Loucy (cell line): ENCODE measurements at regions not wholly inside any gene's neighbourhood (a gene's known extent, or its start where the extent isn't known, plus 50 kb on each side); places are given as distances from the start of the nearest gene placed in this dataset.

Source experiments
- H2AFZ ChIP-seq: fragments of 200-600 bp; sonication (generic); 2 replicates; pipeline ENCODE4 v1.6.0; 2016; ENCODE audit warnings: antibody characterized with exemption, mild to moderate bottlenecking, low read length, moderate library complexity
- H3F3A ChIP-seq: fragments of 200-600 bp; 2 replicates; pipeline ENCODE4 v1.6.0; 2016; ENCODE audit warnings: antibody characterized with exemption, low read depth, mild to moderate bottlenecking
- H3K27me3 ChIP-seq: fragments of 200-600 bp; sonication (generic); 2 replicates; pipeline ENCODE4 v1.6.1; 2014; ENCODE audit warnings: low read length, mild to moderate bottlenecking; ENCODE audit not compliant: insufficient read depth, poor library complexity, severe bottlenecking
- H3K36me3 ChIP-seq: fragments of 200-600 bp; sonication (generic); 2 replicates; pipeline ENCODE4 v1.6.1; 2016; ENCODE audit warnings: low read length; ENCODE audit not compliant: insufficient read depth
- H3K4me1 ChIP-seq: fragments of 200-600 bp; sonication (generic); 2 replicates; pipeline ENCODE4 v1.5.1; 2014; ENCODE audit warnings: low read length, mild to moderate bottlenecking; ENCODE audit not compliant: insufficient read depth, poor library complexity, severe bottlenecking
- H3K4me2 ChIP-seq: fragments of 200-600 bp; sonication (generic); 2 replicates; pipeline ENCODE4 v1.6.0; 2014; ENCODE audit warnings: antibody characterized with exemption, low read length, low read depth, mild to moderate bottlenecking; ENCODE audit not compliant: poor library complexity, severe bottlenecking
- H3K4me3 ChIP-seq: fragments of 200-600 bp; sonication (generic); 2 replicates; pipeline ENCODE4 v1.5.1; 2014; ENCODE audit warnings: low read length, mild to moderate bottlenecking, mixed read lengths; ENCODE audit not compliant: poor library complexity, severe bottlenecking
- H3K79me2 ChIP-seq: fragments of 200-600 bp; sonication (generic); 2 replicates; pipeline ENCODE4 v1.6.1; 2014; ENCODE audit warnings: low read length; ENCODE audit not compliant: insufficient read depth
- H3K9ac ChIP-seq: fragments of 200-600 bp; sonication (generic); 2 replicates; pipeline ENCODE4 v1.6.0; 2014; ENCODE audit warnings: mild to moderate bottlenecking, low read depth, low read length, moderate library complexity; ENCODE audit not compliant: poor library complexity, severe bottlenecking
- H3K9me2 ChIP-seq: fragments of 200-600 bp; sonication (generic); replicated peaks from 2 replicates; pipeline ENCODE4 v1.6.1; 2016; ENCODE audit warnings: low read depth, low read length, mixed read lengths
- H3K9me3 ChIP-seq: fragments of 200-600 bp; sonication (generic); 2 replicates; pipeline ENCODE4 v1.6.1; 2014; ENCODE audit warnings: mild to moderate bottlenecking, antibody characterized with exemption, low read length, low read depth; ENCODE audit not compliant: insufficient read depth
- H4K20me1 ChIP-seq: fragments of 200-600 bp; sonication (generic); 2 replicates; pipeline ENCODE4 v1.6.0; 2014; ENCODE audit warnings: antibody characterized with exemption, low read length, mild to moderate bottlenecking; ENCODE audit not compliant: insufficient read depth, poor library complexity, severe bottlenecking
- EZH2phosphoT487 ChIP-seq: fragments of 200-600 bp; IDR thresholded peaks from 2 replicates; pipeline ENCODE4 v1.6.1; 2018; ENCODE audit warnings: antibody characterized with exemption, mild to moderate bottlenecking, moderate library complexity, borderline replicate concordance
- TF ChIP-seq, protein P1 (sequence below): fragments of 200-600 bp; sonication (generic); conservative IDR thresholded peaks from 2 replicates; pipeline ENCODE4 v1.5.1; 2014; ENCODE audit warnings: mild to moderate bottlenecking, antibody characterized with exemption, low read length

DNA sequence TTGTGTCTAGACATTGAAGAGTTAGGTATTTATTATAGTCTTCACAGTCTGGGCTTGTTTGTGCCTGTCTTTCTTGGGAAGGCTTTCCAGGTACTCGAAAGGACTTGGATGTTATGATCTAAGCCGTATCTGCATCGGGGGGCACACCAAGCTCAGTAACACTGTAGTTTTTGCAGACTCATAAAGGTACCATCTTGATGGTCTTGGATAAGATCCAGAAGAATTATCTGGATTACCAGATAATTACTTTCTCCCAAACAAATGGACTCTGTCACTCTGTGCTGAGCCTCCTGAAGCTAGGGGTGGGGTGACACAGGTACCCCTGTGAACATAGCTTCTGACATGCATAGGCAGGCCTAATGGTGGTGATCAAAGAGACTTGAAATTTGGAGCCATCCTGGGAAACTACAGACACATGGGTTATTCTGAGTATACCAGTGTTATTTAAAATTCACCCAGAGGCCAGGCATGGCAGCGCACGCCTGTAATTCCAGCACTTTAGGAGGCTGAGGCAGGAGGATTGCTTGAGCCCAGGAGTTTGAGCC is 238.6 kb upstream of the TPM1 start:
- H3K36me3 ChIP-seq, result no peaks in the 10 kb centered on the region
- no peak overlapping the region for H3K4me2 ChIP-seq
- TF ChIP-seq EZH2phosphoT487, result no peak
- TF ChIP-seq, protein P1, sequence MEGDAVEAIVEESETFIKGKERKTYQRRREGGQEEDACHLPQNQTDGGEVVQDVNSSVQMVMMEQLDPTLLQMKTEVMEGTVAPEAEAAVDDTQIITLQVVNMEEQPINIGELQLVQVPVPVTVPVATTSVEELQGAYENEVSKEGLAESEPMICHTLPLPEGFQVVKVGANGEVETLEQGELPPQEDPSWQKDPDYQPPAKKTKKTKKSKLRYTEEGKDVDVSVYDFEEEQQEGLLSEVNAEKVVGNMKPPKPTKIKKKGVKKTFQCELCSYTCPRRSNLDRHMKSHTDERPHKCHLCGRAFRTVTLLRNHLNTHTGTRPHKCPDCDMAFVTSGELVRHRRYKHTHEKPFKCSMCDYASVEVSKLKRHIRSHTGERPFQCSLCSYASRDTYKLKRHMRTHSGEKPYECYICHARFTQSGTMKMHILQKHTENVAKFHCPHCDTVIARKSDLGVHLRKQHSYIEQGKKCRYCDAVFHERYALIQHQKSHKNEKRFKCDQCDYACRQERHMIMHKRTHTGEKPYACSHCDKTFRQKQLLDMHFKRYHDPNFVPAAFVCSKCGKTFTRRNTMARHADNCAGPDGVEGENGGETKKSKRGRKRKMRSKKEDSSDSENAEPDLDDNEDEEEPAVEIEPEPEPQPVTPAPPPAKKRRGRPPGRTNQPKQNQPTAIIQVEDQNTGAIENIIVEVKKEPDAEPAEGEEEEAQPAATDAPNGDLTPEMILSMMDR, result no peak
- H3K9ac ChIP-seq, result no peak overlapping the region
- no peaks in the 10 kb centered on the region for H3K79me2 ChIP-seq
- no peaks in the 10 kb centered on the region for H3K9me2 ChIP-seq
- H4K20me1 ChIP-seq, result no peaks in the 10 kb centered on the region
- H3K9me3 ChIP-seq, result no peaks in the 10 kb centered on the region
- H3K27me3 ChIP-seq, result no peaks in the 10 kb centered on the region
- H3K4me1 ChIP-seq, result no peaks in the 10 kb centered on the region
- no peaks in the 10 kb centered on the region for H3F3A ChIP-seq
- no peak overlapping the region for H2AFZ ChIP-seq
- H3K4me3 ChIP-seq, result no peak overlapping the region

DNA sequence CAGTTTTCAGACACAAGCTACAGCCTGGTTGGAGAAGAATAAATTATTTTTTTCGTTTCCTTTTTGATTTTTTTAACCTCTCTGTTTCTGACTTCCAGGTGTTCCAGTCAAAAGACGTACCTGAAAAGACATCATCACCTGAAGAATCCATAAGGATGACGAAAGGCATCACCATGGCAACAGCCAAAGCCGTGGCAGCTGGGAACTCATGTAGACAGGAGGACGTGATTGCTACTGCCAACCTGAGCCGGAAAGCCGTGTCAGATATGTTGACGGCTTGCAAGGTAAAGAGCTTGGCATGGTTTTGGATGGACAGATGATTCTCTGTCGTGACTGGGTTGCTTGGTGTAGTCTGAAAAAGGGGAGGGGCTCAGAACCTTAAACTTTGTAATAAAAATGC is 237.0 kb upstream of the TPM1 start:
- TF ChIP-seq, protein P1, result no peak
- TF ChIP-seq EZH2phosphoT487, result no peak
- Histone ChIP-seq H3K27me3 (no peaks in the 10 kb centered on the region), H3K36me3 (no peaks in the 10 kb centered on the region), H3K79me2 (no peaks in the 10 kb centered on the region), H3K4me3 (no peak overlapping the region), H3K9me3 (no peaks in the 10 kb centered on the region), H3K9me2 (no peaks in the 10 kb centered on the region), H3K4me2 (no peak overlapping the region), H2AFZ (no peak overlapping the region), H3F3A (no peaks in the 10 kb centered on the region), H3K9ac (no peak overlapping the region), H4K20me1 (no peaks in the 10 kb centered on the region), H3K4me1 (no peaks in the 10 kb centered on the region)

DNA sequence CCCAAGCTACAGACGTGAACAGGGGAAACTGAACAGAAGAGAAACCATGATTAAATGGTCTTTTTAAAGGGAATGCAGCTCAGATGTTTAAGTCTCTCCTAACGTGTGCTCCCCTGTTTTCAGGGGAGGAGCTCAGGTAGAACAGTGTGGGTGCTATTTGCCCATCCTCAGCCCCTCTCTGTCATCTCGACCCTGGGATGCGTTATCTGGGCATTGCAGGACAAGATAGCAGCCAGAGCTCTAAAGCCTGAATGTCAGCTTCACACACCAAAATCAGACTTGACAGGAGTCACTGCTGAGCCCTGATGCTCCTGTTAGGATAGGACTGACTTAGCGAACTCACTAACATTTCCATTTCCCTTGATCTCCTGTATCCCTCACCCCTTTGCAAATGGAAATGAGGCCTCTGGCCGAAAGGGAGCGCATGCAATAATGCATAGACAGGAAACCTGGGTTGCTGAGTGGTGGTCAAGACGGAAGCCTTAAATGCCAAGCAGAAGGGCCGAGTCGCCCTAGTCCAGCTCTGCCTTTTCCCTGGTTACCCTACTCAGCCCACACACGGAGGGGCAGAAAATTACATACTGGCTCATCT is 234.9 kb upstream of the TPM1 start:
- no peaks in the 10 kb centered on the region for H3K36me3 ChIP-seq
- no peaks in the 10 kb centered on the region for H3K9me3 ChIP-seq
- H3K9ac ChIP-seq, result no peak overlapping the region
- H3K27me3 ChIP-seq, result no peaks in the 10 kb centered on the region
- H3F3A ChIP-seq, result no peaks in the 10 kb centered on the region
- H3K79me2 ChIP-seq, result no peaks in the 10 kb centered on the region
- TF ChIP-seq, protein P1, result no peak
- TF ChIP-seq EZH2phosphoT487, result no peak
- H3K4me1 ChIP-seq, result no peaks in the 10 kb centered on the region
- no peak overlapping the region for H3K4me2 ChIP-seq
- no peak overlapping the region for H3K4me3 ChIP-seq
- H3K9me2 ChIP-seq, result no peaks in the 10 kb centered on the region
- no peaks in the 10 kb centered on the region for H4K20me1 ChIP-seq
- no peak overlapping the region for H2AFZ ChIP-seq
